ENCODE measurements at regions not wholly inside any gene's neighbourhood (a gene's known extent, or its start where the extent isn't known, plus 50 kb on each side); places are given as distances from the start of the nearest gene placed in this dataset.
A peak's percentile ranks its signal among the peaks of the same experiment; 100 is the strongest.

DNA sequence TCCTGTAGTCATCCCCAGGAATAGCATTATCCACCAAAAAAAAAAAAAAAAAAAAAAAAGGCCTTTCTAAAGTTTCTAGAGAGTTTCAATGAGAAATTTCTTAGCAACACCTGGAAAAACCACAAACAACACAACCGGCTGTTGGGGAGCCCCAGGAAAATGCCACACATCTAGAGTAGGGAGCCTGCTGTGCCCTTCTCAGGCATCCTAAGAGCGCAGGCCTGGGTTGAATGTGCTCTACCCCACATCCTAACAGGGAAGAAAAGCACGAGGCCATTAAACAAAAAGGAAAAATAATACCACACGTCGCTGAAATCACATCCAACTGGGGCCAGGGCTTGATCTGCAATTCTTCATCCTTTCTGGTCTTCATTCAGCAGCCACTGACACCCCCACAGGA is 367.5 kb downstream of the TGFB2 start:
- DNase-seq (ENCODE audit: low read depth): no peak

DNA sequence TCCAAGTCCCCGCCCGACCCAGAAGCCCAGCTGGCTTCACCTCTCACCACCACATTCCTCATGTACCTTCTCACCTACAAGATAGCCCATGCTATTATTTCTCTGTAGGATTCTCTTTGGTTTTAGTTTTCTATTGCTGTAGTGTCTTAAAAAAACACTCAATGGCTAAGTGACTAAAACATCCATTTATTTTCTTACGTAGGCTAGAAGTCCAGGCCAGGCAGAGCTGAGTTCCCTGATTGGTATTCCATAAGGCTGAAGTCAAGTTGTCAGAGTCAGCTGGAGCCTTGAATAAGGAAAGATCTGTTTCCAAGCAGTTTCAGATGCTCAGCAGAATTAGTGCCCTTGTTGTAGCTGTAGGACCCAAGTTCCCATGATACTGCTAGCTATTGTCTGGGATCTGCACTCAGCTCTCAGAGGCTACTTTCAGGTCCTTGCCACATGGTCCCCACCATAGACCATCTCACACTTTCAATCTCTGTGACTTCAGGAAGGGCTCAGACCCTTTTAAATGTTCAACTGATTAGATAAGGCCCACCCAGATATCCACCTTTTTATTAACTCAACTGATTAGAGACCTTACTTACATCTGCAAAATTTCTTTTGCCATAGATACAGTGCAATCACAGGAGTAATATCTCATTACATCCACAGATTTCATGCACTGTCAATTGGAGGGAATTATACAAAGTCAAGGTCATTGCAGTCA is 371.0 kb downstream of the TGFB2 start:
- no peak for DNase-seq (ENCODE audit: low read depth)

GRCh38 chr1:218717575-218717974 is 372.4 kb downstream of the TGFB2 start:
- peak; percentile 20 for DNase-seq (ENCODE audit: low read depth)

- no peak for DNase-seq (ENCODE audit: low read depth)
These were observed 373.1 kb downstream of the TGFB2 start for GRCh38 chr1:218718206-218718605.

DNA sequence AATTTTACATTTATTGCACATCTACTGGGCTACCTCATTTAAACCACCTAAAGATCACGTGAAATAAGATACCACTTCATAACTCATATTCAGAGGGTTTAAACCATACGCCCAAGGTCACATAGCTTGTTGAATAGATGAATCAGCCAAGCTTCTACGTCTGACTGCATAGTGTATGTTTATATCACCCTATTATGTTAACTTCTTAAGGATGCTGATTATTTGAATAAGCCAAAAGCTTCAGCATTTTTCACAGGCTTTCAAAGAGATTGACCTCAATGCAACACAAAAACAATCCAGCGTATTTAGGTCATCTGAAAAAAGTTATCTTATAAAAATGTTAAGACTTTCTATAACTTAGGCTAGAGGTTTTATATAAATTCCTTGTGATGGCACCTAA is 373.8 kb downstream of the TGFB2 start:
- no peak for DNase-seq (ENCODE audit: low read depth)

DNA sequence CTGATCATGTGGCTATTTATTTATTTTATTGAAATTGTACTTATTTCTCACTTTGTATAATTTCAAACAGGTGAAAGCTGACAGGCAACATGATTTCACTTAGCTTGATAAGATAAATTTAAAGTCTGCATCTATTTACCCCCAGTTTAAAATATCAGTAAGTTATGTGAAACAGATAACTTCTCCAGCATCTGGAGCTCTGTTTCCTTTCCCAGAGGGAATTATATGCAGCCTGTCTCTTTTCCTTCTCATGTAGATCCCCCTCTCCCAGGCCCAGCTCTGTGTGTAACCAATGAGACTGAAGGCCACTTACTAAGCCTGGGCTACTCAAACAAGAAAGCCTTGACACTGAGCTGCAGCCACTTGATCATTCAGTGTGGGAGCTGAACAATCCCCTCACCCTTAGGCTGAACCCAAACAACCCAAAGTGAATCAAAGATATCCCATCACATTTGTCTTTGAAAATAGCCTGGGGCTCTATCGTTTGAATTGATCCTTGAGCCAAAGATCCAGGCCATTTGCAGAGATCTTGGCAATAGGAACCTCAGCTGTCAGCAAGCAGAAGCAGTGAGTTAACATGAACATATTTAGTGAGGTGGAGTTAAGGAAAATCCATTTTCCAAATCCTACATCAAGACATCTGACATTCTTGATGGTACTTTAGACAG is 383.9 kb downstream of the TGFB2 start:
- DNase-seq (ENCODE audit: low read depth): no peak

DNA sequence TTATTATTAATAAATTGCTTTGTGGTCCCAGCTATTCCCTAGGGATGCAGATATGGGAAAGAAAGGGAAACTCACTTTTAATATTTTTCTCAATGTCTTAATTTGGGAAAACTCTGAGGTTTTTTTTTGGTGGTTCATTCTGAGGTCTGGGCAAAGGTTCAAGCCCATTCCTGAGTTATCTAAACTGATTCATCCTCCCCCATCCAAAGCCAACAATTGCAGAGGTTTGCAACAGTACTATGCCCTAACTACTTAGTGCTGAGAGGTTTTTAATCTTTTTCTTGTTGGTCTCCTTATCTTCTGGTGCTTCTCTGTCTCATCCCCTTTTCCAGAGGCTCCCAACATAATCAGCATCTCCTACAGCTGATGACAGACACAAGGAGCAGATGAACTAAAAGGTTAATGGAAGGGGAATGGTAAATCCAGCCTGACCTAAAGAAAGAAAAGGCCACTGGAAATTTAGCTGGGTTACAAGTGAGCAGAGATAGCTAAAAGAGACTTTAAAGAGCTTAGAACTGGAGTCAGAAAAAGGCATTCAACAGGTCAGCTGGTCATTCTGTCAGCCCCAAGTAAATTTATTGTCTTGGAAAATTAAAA is 390.4 kb downstream of the TGFB2 start:
- DNase-seq (ENCODE audit: low read depth): peak; percentile 73

DNA sequence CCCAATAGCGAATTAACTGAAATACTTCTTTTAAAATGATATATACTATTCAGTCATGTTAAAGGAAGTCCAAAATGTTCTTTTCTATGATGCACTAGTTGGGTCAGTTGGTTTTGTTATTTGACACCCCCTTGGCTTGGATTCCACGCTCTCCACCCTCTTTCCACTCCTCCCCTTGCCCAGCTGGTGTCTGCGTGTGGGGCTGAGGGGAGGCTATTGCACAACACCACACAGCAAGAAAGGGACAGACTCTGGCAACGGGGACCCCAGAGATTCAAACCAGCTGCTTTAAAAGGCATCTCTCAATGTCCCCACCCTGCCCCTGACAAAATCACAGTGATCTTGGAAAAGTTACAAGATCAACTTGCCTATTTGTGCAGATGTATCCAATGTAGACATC is 394.3 kb downstream of the TGFB2 start:
- no peak for DNase-seq (ENCODE audit: low read depth)

- no peak for DNase-seq (ENCODE audit: low read depth)
These were observed 396.7 kb downstream of the TGFB2 start for GRCh38 chr1:218741852-218742251.

- peak; percentile 5 for DNase-seq (ENCODE audit: low read depth)
These were observed 397.5 kb downstream of the TGFB2 start for GRCh38 chr1:218742467-218743262.

GRCh38 chr1:218743861-218744505 is 398.8 kb downstream of the TGFB2 start:
- DNase-seq (ENCODE audit: low read depth): no peak

- no peak for DNase-seq (ENCODE audit: low read depth)
These were observed 402.9 kb downstream of the TGFB2 start for GRCh38 chr1:218748071-218748470.

GRCh38 chr1:218750216-218750970 is 405.3 kb downstream of the TGFB2 start:
- DNase-seq (ENCODE audit: low read depth): no peak

DNA sequence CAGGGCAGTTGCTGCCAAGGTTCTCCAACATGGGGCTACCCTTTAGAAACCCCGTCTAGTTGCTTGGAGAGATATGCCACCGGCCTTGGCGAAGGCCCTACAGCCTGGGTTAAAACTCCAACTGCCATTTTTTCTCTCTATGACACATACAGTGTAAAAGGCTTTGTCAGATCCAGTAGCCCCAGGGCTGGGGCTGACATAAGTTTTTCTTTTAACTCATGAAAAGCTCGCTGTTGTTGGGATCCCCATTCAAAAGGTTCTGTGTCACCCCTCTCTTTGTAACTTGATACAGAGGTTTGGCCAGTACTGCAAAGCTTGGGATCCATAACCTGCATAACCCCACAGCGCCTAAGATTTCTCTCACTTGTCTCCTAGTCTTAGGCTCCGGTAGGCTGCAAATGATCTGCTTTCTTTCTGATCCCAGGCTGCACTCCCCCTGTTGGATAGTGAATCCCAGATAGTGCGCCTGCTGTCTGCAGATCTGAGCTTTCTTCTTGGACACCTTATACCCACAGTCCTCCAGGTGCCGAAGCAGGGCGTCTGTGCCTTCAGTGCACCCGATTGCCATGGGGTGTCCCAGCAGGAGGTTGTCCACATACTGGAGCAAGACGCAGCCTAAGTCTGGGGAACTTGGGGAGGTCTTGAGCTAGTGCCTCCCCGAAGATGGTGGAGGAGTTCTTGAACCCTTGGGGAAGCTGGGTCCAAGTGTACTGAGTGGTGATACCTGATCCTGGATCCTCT is 406.2 kb downstream of the TGFB2 start:
- no peak for DNase-seq (ENCODE audit: low read depth)

- no peak for DNase-seq (ENCODE audit: low read depth)
These were observed 407.0 kb downstream of the TGFB2 start for GRCh38 chr1:218752126-218752525.

DNA sequence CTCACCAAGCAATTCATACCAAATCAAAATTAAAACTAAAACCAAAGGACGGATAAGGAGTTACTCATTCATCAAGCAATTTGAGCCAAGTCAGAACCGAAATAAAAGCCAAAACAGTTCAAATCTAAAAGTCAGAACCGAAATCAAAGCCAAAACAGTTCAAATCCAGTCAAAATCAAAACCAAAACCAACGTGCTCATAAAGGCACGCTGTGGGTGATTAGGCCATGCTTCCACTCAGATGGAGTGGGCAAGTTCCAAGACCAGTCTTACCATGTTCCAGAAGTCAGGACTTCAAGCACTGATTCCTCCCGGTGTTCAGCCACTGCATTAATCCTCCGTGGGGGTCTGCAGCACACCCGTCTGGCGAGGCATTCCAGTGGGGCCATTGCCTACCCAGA is 409.3 kb downstream of the TGFB2 start:
- no peak for DNase-seq (ENCODE audit: low read depth)

DNA sequence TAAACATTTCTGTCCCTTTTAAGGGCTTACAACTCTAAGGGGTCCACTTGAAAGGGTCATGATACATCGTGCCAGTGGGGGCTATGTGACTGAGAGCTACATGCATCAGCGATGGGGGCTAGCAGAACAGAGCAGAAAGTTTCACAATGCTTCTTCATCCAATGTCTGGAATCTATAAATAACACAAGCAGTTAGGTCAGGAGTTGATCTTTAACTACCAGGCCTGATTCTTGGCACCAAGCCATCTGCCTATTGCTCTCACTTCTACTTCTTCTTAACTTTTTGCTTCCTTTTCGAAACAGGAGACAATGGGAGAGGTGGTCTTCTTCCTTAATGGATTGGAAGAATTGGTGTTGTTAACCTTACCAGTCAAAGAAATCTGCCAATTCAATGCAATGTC is 410.0 kb downstream of the TGFB2 start:
- no peak for DNase-seq (ENCODE audit: low read depth)

DNA sequence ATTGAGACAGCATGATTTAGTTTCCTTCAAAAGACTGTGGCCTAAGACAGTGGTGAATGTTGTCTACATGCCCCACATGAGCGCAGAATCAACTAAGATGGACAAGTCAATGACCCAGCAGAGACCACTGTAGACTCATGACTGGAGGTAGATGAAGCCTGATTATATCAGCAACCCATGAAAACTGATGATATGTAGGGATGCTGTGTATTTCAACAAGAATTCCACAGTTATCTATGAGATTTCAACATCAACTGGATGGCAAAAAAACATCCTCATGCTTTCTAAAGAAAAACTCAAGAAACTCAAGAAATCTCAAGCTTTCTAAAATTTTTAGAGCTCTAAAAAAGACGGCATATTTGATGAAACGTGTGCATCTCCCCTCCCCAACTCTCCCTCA is 413.9 kb upstream of the LYPLAL1 start:
- no peak for DNase-seq (ENCODE audit: low read depth)

- no peak for DNase-seq (ENCODE audit: low read depth)
These were observed 412.8 kb upstream of the LYPLAL1 start for GRCh38 chr1:218760601-218761570.

Measured in Daoy (cell line).